Immature natural killer cell (primary cell): ENCODE measurements at regions not wholly inside any gene's neighbourhood (a gene's known extent, or its start where the extent isn't known, plus 50 kb on each side); places are given as distances from the start of the nearest gene placed in this dataset.

Experiments
- DNase-seq, 3 donors: peaks; one replicate each; pipeline ENCODE4 v3.0.0; 2022; ENCODE audit warnings: mixed read lengths in 1 of 3
- H3K27ac Mint-ChIP-seq, 6 donors: one replicate each; pipeline ENCODE4 v1.8.0; 2020; ENCODE audit warnings: mixed read lengths in 6 of 6, mild to moderate bottlenecking in 5 of 6, inconsistent platforms in 4 of 6, moderate library complexity in 3 of 6
- H3K27me3 Mint-ChIP-seq, 3 donors: one replicate each; pipeline ENCODE4 v1.8.0; 2020 to 2021; ENCODE audit warnings: low read depth in 3 of 3, mild to moderate bottlenecking in 3 of 3, mixed read lengths in 3 of 3, moderate library complexity in 3 of 3, inconsistent platforms in 1 of 3
- H3K36me3 Mint-ChIP-seq, 3 donors: one replicate each; pipeline ENCODE4 v1.8.0; 2020; ENCODE audit warnings: mixed read lengths in 3 of 3, inconsistent platforms in 2 of 3, mild to moderate bottlenecking in 2 of 3
- H3K4me1 Mint-ChIP-seq, 2 donors: one replicate each; pipeline ENCODE4 v1.8.0; 2020; ENCODE audit warnings: inconsistent platforms in 2 of 2, mild to moderate bottlenecking in 2 of 2, mixed read lengths in 2 of 2, moderate library complexity in 1 of 2
- H3K4me3 Mint-ChIP-seq, 5 donors: one replicate each; pipeline ENCODE4 v1.8.0; 2020; ENCODE audit warnings: mild to moderate bottlenecking in 5 of 5, mixed read lengths in 5 of 5, inconsistent platforms in 3 of 5, moderate library complexity in 3 of 5
- H3K9me3 Mint-ChIP-seq, 6 donors: one replicate each; pipeline ENCODE4 v1.8.0; 2020; ENCODE audit warnings: mild to moderate bottlenecking in 6 of 6, mixed read lengths in 6 of 6, inconsistent platforms in 4 of 6, moderate library complexity in 3 of 6

DNA sequence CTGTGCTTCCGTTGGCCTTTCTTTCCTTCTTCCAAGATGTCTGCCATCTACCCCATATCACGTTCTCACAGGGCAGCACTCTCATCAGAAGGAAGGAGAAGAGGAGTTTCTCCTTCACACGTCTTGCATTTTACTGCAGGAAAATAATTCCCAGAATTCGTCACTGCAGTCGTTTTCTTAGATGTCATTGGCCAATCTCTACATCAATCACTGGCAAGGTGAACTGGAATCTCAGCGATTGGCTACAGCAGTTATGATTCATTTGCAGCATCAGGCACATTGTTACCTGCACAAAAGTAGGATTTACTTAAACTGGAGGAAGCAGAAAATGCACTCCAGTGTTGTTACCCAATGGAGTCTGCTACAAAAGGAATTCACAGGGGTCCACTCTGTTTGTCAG is 277.2 kb upstream of the RBFOX1 start:
- Mint-ChIP-seq H3K4me3 (no peak overlapping the region), H3K9me3 (peaks cover 0 to 45% (median 5%) of the 10 kb centered on the region in 6 donors), H3K27me3 (peaks cover 0 to under 1% (median 0%) of the 10 kb centered on the region in 3 donors), H3K36me3 (no peaks in the 10 kb centered on the region), H3K4me1 (no peaks in the 10 kb centered on the region), H3K27ac (no peak overlapping the region)
- DNase-seq, result no peak

DNA sequence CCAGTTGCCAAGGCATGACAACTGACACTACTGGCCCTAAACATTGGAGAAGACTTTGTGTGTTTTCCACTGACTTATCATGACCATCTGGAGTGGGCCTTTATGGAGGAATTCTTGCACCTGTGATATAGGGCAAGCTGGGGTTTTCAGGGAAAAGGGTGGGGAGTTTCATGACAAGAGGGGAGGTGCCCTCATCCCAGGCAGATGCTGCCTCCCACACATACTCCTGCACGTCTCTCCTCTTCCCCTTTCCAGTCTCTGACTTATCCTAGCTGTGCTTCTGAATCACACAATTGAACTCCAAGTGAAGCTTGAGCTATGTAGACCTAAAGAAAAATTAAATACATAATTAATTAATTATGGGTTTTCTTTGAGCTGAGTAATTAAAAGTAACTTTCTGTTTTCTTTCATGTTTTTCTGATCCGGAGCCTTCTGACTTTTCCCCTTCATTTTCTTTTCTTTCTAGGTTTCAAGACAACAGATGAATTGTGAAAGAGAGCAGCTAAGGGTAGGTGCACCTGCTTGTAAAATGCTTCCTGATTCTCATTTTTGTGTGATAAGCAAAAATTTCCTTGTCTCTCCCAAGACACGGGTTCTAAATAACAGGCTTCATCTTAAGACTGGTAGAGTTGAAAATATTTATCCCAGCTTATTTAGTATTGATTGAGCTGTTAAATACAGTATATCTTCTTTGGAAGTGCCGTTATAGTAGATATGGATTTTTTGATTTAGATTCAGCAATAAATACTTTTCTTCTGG is 280.9 kb upstream of the RBFOX1 start:
- H3K36me3 Mint-ChIP-seq, result no peaks in the 10 kb centered on the region
- H3K27ac Mint-ChIP-seq, result no peak overlapping the region

DNA sequence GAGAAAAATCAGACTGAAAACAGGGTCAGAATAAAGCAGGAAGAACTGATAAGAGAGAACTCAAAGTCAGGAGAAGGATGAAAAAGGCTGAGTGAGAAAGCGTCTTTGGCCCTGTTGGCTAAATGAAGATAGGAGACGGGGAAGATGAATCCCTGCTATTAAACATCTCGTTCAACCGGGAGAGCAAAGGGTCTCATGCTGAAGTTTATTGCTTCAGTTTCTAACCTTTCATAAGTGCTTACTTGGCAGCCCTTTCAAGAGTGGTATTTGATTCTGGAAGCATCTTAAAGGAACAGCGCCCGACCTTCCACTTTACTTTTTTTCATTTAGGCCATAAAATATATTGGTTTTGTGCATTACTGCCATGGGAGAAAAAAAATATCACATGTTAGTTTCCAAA is 288.3 kb upstream of the RBFOX1 start:
- DNase-seq, result no peak
- H3K27ac Mint-ChIP-seq, result no peak overlapping the region
- peaks cover 5 to 34% (median 11%) of the 10 kb centered on the region in 6 donors for H3K9me3 Mint-ChIP-seq
- H3K4me1 Mint-ChIP-seq, result no peaks in the 10 kb centered on the region
- no peak overlapping the region for H3K4me3 Mint-ChIP-seq
- H3K36me3 Mint-ChIP-seq, result peaks cover 0 to 3% (median 0%) of the 10 kb centered on the region in 3 donors
- peaks cover 0 to 4% (median 0%) of the 10 kb centered on the region in 3 donors for H3K27me3 Mint-ChIP-seq

More for the DNA sequence above, 280.9 kb upstream of the RBFOX1 start:
- no peak overlapping the region for H3K4me3 Mint-ChIP-seq
- no peaks in the 10 kb centered on the region for H3K4me1 Mint-ChIP-seq
- peaks cover 0 to 2% (median 1%) of the 10 kb centered on the region in 3 donors for H3K27me3 Mint-ChIP-seq
- no peak for DNase-seq
- peaks cover 2 to 55% (median 9%) of the 10 kb centered on the region in 6 donors for H3K9me3 Mint-ChIP-seq

DNA sequence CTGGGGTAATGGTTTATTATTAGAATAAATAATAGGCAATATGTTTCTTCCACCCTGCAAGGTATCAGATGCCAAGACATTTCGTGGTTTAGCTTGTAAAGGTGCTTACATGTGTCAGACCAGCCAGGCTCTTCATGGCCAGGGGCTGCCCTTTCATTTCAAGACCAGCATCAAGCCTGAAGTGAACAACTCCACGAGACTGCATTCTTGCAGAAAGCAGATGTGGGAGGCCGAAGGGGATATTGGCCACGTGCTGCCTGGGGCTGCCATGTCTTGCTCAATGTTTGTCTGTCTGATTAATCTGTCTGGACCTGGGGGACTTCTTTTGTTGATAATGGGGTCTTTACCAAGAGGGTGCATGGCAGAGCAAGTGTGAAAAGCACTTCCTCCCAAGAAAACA is 294.2 kb upstream of the RBFOX1 start:
- peaks cover 2 to 23% (median 6%) of the 10 kb centered on the region in 6 donors for H3K9me3 Mint-ChIP-seq
- no peaks in the 10 kb centered on the region for H3K4me1 Mint-ChIP-seq
- no peak for DNase-seq
- H3K27ac Mint-ChIP-seq, result no peak overlapping the region
- H3K4me3 Mint-ChIP-seq, result no peak overlapping the region
- H3K36me3 Mint-ChIP-seq, result peaks cover 0 to 3% (median 0%) of the 10 kb centered on the region in 3 donors
- peaks cover 0 to 2% (median 0%) of the 10 kb centered on the region in 3 donors for H3K27me3 Mint-ChIP-seq

DNA sequence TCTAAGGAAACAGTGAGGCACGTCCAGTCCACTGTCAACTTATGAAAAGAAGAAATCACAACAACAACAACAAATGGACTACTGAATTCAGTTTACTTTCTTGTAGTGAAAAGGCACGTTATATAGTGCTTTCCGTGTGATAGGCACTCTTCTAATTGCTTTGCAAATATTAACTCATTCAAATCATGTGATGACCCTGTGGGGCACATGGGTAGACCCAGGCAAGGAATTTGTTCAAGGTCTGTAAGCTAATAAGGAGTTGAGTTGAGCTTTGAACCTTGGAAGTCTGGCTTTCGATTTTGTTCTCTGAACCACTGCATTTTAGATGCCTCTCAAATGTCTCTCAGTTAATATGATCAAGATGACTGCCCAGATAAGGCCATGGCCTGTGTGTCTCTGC is 295.1 kb upstream of the RBFOX1 start:
- Mint-ChIP-seq H3K4me1 (no peaks in the 10 kb centered on the region), H3K4me3 (no peak overlapping the region), H3K36me3 (no peaks in the 10 kb centered on the region), H3K27ac (no peak overlapping the region), H3K27me3 (peaks cover 0 to 2% (median 0%) of the 10 kb centered on the region in 3 donors), H3K9me3 (peaks cover 1 to 23% (median 4%) of the 10 kb centered on the region in 6 donors)
- DNase-seq, result no peak

DNA sequence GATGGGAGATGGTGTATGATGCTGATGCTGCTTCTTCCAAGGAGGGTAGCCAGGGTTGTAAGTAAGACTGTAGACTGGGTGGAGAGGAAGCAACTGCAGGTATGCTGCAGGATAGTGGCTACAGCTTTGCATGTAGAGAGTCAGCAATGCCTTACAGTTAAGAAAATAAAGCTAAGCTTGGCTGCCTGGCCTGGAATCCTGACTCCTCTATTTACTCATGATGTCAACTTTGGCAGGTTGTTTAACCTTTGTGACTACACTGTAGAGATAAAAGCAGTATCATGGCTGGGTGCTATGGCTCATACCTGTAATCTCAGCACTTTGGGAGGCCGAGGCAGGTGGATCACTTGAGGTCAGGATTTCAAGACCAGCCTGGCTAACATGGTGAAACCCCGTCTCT is 301.6 kb upstream of the RBFOX1 start:
- Mint-ChIP-seq H3K4me3 (no peak overlapping the region), H3K27me3 (peaks cover 0 to 3% (median 0%) of the 10 kb centered on the region in 3 donors), H3K36me3 (peaks cover 0 to 5% (median 0%) of the 10 kb centered on the region in 3 donors), H3K27ac (no peak overlapping the region), H3K4me1 (no peaks in the 10 kb centered on the region), H3K9me3 (peaks cover 2 to 18% (median 5%) of the 10 kb centered on the region in 6 donors)
- DNase-seq, result no peak

DNA sequence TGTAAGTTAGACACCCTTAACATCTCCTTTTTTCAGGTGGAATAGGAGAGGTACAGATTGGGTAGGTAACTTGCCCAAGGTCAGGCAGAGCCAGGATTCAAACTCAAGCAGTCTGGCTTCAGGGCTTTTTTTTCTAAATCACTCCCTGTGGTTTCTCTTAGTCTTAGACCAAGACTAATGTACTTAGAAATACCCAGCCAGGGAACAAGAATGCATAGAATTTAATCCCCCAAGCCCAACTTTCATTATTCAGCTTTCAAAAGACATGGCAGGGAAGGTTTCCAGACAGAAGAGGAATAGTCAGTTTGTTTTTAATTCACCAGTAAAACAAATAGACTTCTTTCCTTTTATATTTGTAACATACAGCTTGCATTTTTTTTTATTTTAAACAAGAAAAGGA is 305.2 kb upstream of the RBFOX1 start:
- DNase-seq, result no peak
- Mint-ChIP-seq H3K4me3 (no peak overlapping the region), H3K9me3 (peaks cover 0 to 17% (median 5%) of the 10 kb centered on the region in 6 donors), H3K27me3 (peaks cover 0 to 3% (median 0%) of the 10 kb centered on the region in 3 donors), H3K4me1 (no peaks in the 10 kb centered on the region), H3K27ac (no peak overlapping the region), H3K36me3 (peaks cover 0 to 5% (median 0%) of the 10 kb centered on the region in 3 donors)

DNA sequence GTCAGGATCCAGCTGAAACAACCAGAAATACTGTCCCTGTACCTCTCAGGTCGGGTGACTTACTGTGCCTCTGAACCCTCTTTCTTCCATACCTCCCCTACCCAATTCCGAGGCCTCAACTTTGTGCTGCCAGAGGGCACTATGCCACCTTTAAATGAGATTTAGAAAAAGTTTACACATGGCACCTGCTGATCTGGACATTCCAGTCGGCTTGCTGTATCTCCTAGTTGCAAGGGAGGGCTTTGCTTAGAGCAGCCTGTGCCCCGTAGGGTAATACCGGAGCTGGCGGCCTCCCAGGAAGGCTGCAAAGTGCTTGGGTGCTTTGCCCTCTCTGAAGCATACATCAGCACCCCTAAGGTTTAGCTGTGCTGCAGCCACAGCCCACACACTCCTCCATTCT is 306.0 kb upstream of the RBFOX1 start:
- Mint-ChIP-seq H3K27ac (no peak overlapping the region), H3K27me3 (peaks cover 0 to 3% (median 3%) of the 10 kb centered on the region in 3 donors), H3K9me3 (peaks cover 0 to 17% (median 5%) of the 10 kb centered on the region in 6 donors), H3K4me3 (no peak overlapping the region), H3K4me1 (no peaks in the 10 kb centered on the region), H3K36me3 (peaks cover 0 to 5% (median 0%) of the 10 kb centered on the region in 3 donors)
- DNase-seq, result no peak

DNA sequence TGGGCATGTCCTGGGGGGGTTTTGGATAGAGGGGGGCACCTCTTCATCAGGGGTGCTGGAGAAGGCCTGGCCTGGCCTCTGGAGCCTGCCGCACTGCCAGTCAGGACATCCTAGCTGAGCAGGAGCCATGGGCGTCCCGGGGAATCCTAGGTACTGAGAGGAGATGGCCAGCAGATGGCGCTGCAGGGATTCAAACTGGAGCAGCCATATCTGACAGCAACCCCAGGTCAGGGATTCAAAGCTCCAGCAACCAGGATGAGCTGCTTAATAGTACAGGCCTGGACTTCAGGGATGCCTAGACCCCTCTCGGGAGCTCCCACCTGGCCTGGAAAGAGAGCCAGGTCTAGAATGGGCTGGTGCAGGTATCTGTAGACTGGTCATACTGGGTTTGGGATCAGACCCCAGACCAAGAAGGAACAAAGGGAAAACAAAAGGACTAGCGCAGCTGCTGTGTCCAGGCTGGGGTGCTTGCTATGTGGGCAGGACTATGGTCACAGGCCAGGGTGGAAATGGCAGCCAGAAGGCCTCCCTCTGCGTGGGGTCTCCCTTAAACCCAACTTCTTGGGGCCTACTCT is 306.9 kb upstream of the RBFOX1 start:
- H3K4me1 Mint-ChIP-seq, result no peaks in the 10 kb centered on the region
- peaks cover 0 to 18% (median 5%) of the 10 kb centered on the region in 6 donors for H3K9me3 Mint-ChIP-seq
- H3K36me3 Mint-ChIP-seq, result peaks cover 0 to 2% (median 0%) of the 10 kb centered on the region in 3 donors
- H3K4me3 Mint-ChIP-seq, result no peak overlapping the region
- DNase-seq, result no peak
- H3K27me3 Mint-ChIP-seq, result peaks cover 0 to 3% (median 3%) of the 10 kb centered on the region in 3 donors
- H3K27ac Mint-ChIP-seq, result no peak overlapping the region

DNA sequence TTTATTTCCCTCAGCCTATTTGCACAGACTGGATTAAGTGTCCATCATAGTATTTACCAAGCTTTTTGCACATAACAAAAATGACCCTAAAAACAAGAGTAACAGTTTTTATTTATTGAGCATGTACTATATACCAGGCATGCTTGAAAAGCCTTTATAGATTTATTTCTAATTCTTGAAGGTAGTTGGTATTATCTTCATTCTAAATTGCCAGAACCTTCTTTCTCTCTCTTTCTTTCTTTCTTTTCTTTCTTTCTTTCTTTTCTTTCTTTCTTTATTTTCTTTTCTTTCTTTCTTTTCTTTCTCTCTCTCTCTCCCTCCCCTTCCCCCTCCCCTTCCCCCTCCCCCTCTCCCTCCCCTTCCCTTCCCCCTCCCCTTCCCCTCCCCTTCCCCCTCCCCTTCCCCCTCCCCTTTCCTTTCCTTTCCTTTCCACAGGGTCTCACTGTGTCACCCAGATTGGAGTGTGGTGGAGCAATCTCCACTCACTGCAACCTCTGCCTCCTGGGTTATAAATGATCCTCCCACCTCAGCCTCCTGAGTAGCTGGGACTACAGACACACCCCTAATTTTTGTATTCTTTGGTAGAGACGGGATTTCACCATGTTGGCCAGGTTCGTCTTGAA is 310.9 kb upstream of the RBFOX1 start:
- Mint-ChIP-seq H3K27me3 (peaks cover 0 to 3% (median 2%) of the 10 kb centered on the region in 3 donors), H3K27ac (no peak overlapping the region), H3K9me3 (peaks cover 2 to 36% (median 7%) of the 10 kb centered on the region in 6 donors), H3K4me3 (no peak overlapping the region), H3K4me1 (no peaks in the 10 kb centered on the region), H3K36me3 (no peaks in the 10 kb centered on the region)
- DNase-seq, result no peak

DNA sequence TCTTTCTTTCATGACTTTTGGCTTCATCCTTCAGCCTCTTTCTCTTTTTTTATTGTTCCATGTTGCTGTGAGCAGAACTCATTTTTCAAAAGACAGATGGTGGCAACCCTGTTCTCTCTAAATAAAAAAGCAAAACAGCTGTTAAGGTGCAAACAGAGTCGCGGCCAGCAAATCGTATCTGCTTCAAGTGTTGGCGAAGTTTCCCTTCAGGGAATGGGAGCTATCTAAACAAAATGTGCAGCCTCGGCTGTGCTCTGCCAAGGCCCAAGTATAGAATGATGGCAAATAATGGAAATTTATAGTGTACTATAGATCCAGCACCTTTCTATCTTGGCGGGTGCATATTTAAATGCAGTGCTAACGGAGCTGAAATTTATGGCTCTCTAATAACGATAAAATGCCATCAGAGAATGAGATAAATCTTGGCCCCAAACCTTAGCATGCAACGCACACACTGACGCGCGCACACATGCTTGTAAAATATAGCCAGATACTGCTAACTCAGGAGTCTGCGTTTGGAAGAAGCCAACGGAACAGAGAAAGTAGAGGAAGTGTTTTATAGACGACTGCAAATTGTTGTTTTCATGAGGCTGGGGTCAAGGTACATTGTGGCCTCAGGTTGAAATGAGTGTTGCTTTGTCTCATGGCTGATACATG is 315.5 kb upstream of the RBFOX1 start:
- no peaks in the 10 kb centered on the region for H3K4me1 Mint-ChIP-seq
- H3K4me3 Mint-ChIP-seq, result no peak overlapping the region
- no peak for DNase-seq
- peaks cover 0 to 3% (median 0%) of the 10 kb centered on the region in 3 donors for H3K27me3 Mint-ChIP-seq
- no peak overlapping the region for H3K27ac Mint-ChIP-seq
- peaks cover 0 to 34% (median 4%) of the 10 kb centered on the region in 6 donors for H3K9me3 Mint-ChIP-seq
- no peaks in the 10 kb centered on the region for H3K36me3 Mint-ChIP-seq

DNA sequence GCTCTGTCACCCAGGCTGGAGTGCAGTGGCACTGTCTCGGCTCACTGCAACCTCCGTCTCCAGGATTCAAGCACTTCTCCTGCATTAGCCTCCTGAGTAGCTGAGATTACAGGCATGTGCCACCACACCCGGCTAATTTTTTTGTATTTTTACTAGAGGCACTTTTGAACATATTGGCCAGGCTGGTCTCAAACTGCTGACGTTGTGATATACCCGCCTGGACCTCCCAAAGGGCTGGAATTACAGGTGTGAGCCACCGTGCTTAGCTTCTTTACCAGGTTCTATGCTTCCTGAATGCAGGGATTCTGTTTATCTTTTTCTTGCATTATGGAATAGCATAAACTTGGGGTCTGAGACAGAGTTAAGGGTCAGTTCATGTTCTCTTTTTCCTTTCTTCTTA is 317.9 kb upstream of the RBFOX1 start:
- peaks cover 0 to 5% (median 0%) of the 10 kb centered on the region in 3 donors for H3K27me3 Mint-ChIP-seq

DNA sequence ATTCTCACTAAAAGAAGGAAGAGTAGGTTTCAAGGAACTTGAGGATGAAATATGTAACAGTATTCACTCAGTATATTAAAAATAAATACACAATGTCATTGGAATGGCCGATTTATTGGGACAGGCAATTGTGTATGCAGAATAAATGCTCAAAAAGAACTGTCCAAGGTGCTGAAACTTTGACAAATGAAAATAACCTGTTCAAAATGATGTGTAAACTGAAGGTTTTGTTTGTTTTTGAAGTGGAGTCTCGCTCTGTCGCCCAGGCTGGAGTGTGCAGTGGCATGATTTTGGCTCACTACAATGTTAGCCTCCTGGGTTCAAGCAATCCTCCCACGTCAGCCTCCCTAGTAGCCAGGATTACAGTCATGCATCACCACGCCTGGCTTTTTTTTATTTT is 318.7 kb upstream of the RBFOX1 start:
- H3K27ac Mint-ChIP-seq, result no peak overlapping the region
- H3K27me3 Mint-ChIP-seq, result peaks cover 0 to 5% (median 0%) of the 10 kb centered on the region in 3 donors
- H3K36me3 Mint-ChIP-seq, result peaks cover 0 to 4% (median 0%) of the 10 kb centered on the region in 3 donors
- H3K4me3 Mint-ChIP-seq, result no peak overlapping the region
- no peaks in the 10 kb centered on the region for H3K4me1 Mint-ChIP-seq
- peaks cover 7 to 43% (median 9%) of the 10 kb centered on the region in 6 donors for H3K9me3 Mint-ChIP-seq
- DNase-seq, result no peak

More for the DNA sequence above, 317.9 kb upstream of the RBFOX1 start:
- no peak overlapping the region for H3K27ac Mint-ChIP-seq
- peaks cover 8 to 43% (median 9%) of the 10 kb centered on the region in 6 donors for H3K9me3 Mint-ChIP-seq
- no peak for DNase-seq
- H3K4me3 Mint-ChIP-seq, result no peak overlapping the region
- peaks cover 0 to 4% (median 0%) of the 10 kb centered on the region in 3 donors for H3K36me3 Mint-ChIP-seq
- no peaks in the 10 kb centered on the region for H3K4me1 Mint-ChIP-seq
